Lower leg skin (tissue), 3 donors: ENCODE measurements at regions not wholly inside any gene's neighbourhood (a gene's known extent, or its start where the extent isn't known, plus 50 kb on each side); places are given as distances from the start of the nearest gene placed in this dataset.

Experiments
- CTCF ChIP-seq, 3 donors: fragments of 450-650 bp; IDR thresholded peaks; one replicate each; pipeline ENCODE4 v1.5.1; 2016; ENCODE audit warnings: antibody characterized with exemption in 3 of 3, mild to moderate bottlenecking in 3 of 3, moderate library complexity in 2 of 3
- POLR2A ChIP-seq, 2 donors: fragments of 450-650 bp; IDR thresholded peaks; one replicate each; pipeline ENCODE4 v1.6.1; 2016 to 2017; ENCODE audit warnings: antibody characterized with exemption in 2 of 2, mild to moderate bottlenecking in 1 of 2, moderate library complexity in 1 of 2

- TF ChIP-seq CTCF (IDR thresholded peaks at IDR 0.05) (no peak), POLR2A (IDR thresholded peaks at IDR 0.05) (no peak)
These were observed 382.7 kb downstream of the LIG4 start for GRCh38 chr13:107832500-107833100.
